Muscle of leg (tissue), 3 donors: ENCODE measurements at regions not wholly inside any gene's neighbourhood (a gene's known extent, or its start where the extent isn't known, plus 50 kb on each side); places are given as distances from the start of the nearest gene placed in this dataset.
"Not testable (repeated sequence)": the region's sequence is repeated elsewhere in the genome, so short reads cannot be mapped to it uniquely, and the experiment has no call there.

Source experiments
- DNase-seq: peaks from one replicate; pipeline ENCODE4 v3.0.0; 2013
- H3K27ac ChIP-seq: one replicate; pipeline ENCODE4 v1.5.1; 2013; ENCODE audit warnings: mild to moderate bottlenecking, low read length, control low read depth
- H3K27me3 ChIP-seq: one replicate; pipeline ENCODE4 v1.6.1; 2013; ENCODE audit warnings: low read length; ENCODE audit not compliant: control insufficient read depth, insufficient read depth
- H3K36me3 ChIP-seq: one replicate; pipeline ENCODE4 v1.6.1; 2013; ENCODE audit warnings: low read length; ENCODE audit not compliant: control insufficient read depth, insufficient read depth
- H3K4me1 ChIP-seq: one replicate; pipeline ENCODE4 v1.6.1; 2013; ENCODE audit warnings: low read length; ENCODE audit not compliant: control insufficient read depth, insufficient read depth
- H3K4me3 ChIP-seq: one replicate; pipeline ENCODE4 v1.5.1; 2013; ENCODE audit warnings: low read length, control low read depth
- H3K9me3 ChIP-seq: replicated peaks from 2 replicates; pipeline ENCODE4 v1.6.1; 2013; ENCODE audit warnings: low read depth, low read length; ENCODE audit not compliant: control insufficient read depth
- WGBS: methylation state at CpG from one replicate; pipeline ENCODE4 v1.1.5; 2013; ENCODE audit warnings: missing lambda C conversion rate; ENCODE audit not compliant: insufficient coverage; 5-methylcytosine and 5-hydroxymethylcytosine counted together

- Histone ChIP-seq H3K4me1 (no peaks in the 10 kb centered on the region), H3K27me3 (peaks cover 2% of the 10 kb centered on the region), H3K9me3 (no peaks in the 10 kb centered on the region), H3K36me3 (no peaks in the 10 kb centered on the region), H3K4me3 (no peak overlapping the region), H3K27ac (no peak overlapping the region)
- no CpG with 5 or more reads among the region's 2 CpGs for WGBS
- DNase-seq: no peak
These were observed 311.7 kb upstream of the HTR2C start for GRCh38 chrX:114272096-114272686.

GRCh38 chrX:114270371-114270770, 313.5 kb upstream of the HTR2C start:
- WGBS: 94% methylated on average over 20 of the region's 21 CpGs
- H3K9me3 ChIP-seq, DNase-seq, H3K36me3 ChIP-seq, H3K27me3 ChIP-seq, H3K27ac ChIP-seq, H3K4me3 ChIP-seq, H3K4me1 ChIP-seq: not testable (repeated sequence)

- peaks cover 2% of the 10 kb centered on the region for H3K27me3 ChIP-seq
- no peak overlapping the region for H3K4me3 ChIP-seq
- WGBS: 66% methylated on average over 2 of the region's 3 CpGs
- H3K36me3 ChIP-seq: no peaks in the 10 kb centered on the region
- DNase-seq: no peak
- H3K4me1 ChIP-seq: no peaks in the 10 kb centered on the region
- H3K9me3 ChIP-seq: no peaks in the 10 kb centered on the region
- no peak overlapping the region for H3K27ac ChIP-seq
These were observed 315.2 kb upstream of the HTR2C start for GRCh38 chrX:114268643-114269042.

GRCh38 chrX:114267142-114267541, 316.7 kb upstream of the HTR2C start:
- Histone ChIP-seq H3K27ac (no peak overlapping the region), H3K4me1 (no peaks in the 10 kb centered on the region), H3K27me3 (no peaks in the 10 kb centered on the region), H3K4me3 (no peak overlapping the region), H3K36me3 (no peaks in the 10 kb centered on the region), H3K9me3 (no peaks in the 10 kb centered on the region)
- WGBS: 77% methylated on average over 1 of the region's 5 CpGs
- peak; percentile 2 for DNase-seq

DNA sequence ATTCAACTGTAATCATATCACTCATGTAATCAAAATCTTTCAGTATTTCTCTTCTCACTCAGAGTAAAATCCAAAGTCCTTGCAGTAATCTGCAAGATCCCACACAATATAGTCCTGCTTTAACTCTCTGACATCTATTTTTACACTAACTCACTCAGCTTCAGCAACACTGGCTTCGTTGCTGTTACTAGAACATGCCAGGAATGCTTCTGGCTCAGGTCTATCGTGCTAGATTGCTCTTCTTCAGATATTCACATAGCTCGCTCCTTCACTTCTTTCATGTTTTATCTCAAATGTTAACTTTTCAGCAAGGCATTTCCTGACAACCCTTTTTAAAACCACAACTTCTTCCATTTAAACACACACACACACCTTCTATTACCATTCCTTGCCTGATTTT, 331.7 kb upstream of the HTR2C start:
- H3K4me1 ChIP-seq: no peaks in the 10 kb centered on the region
- no peaks in the 10 kb centered on the region for H3K36me3 ChIP-seq
- H3K9me3 ChIP-seq: no peaks in the 10 kb centered on the region
- peaks cover 5% of the 10 kb centered on the region for H3K27me3 ChIP-seq
- H3K27ac ChIP-seq: no peak overlapping the region
- no peak overlapping the region for H3K4me3 ChIP-seq
- 38% methylated on average over 2 of the region's 3 CpGs for WGBS
- no peak for DNase-seq

- Histone ChIP-seq H3K27me3 (peaks cover 5% of the 10 kb centered on the region), H3K36me3 (no peaks in the 10 kb centered on the region), H3K4me1 (no peaks in the 10 kb centered on the region), H3K9me3 (no peaks in the 10 kb centered on the region), H3K4me3 (no peak overlapping the region), H3K27ac (no peak overlapping the region)
- no peak for DNase-seq
- WGBS: no CpG with 5 or more reads among the region's 1 CpG
These were observed 332.3 kb upstream of the HTR2C start for GRCh38 chrX:114251575-114251974.

GRCh38 chrX:114221445-114221844, 362.4 kb upstream of the HTR2C start:
- Histone ChIP-seq H3K9me3 (no peaks in the 10 kb centered on the region), H3K27ac (no peak overlapping the region), H3K36me3 (no peaks in the 10 kb centered on the region), H3K4me3 (no peak overlapping the region), H3K4me1 (no peaks in the 10 kb centered on the region), H3K27me3 (peaks cover 2% of the 10 kb centered on the region)
- DNase-seq: no peak
- no CpG with 5 or more reads among the region's 2 CpGs for WGBS

GRCh38 chrX:114210879-114211278, 373.0 kb upstream of the HTR2C start:
- no peak overlapping the region for H3K4me3 ChIP-seq
- no peaks in the 10 kb centered on the region for H3K9me3 ChIP-seq
- no peaks in the 10 kb centered on the region for H3K4me1 ChIP-seq
- H3K36me3 ChIP-seq: no peaks in the 10 kb centered on the region
- H3K27ac ChIP-seq: no peak overlapping the region
- no CpG with 5 or more reads among the region's 3 CpGs for WGBS
- peaks cover 5% of the 10 kb centered on the region for H3K27me3 ChIP-seq
- DNase-seq: no peak

- Histone ChIP-seq H3K27me3 (peaks cover 2% of the 10 kb centered on the region), H3K9me3 (peaks cover under 1% of the 10 kb centered on the region), H3K4me3 (no peak overlapping the region), H3K27ac (no peak overlapping the region), H3K36me3 (no peaks in the 10 kb centered on the region), H3K4me1 (no peaks in the 10 kb centered on the region)
- 42% methylated on average over 2 of the region's 4 CpGs for WGBS
- no peak for DNase-seq
These were observed 382.3 kb upstream of the HTR2C start for GRCh38 chrX:114201622-114202021.

DNA sequence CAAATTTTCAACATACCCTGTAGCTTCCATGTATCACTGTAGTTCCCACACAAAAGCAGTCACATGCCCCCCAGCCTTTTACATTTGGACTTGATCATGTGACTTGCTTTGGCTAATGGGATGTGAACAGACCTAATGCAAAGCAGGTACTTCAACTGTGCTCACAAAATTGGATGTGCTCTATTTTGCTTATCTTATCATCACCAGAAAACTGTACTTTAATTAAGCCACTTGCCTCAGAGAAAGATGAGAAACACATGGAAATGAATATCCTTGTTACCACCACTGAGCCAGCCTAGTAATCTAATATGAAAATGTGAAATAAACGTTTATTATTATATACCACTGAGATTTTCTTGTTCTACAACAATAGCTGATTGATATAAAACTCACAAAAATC, 402.7 kb upstream of the HTR2C start:
- Histone ChIP-seq H3K9me3 (no peaks in the 10 kb centered on the region), H3K27me3 (peaks cover 7% of the 10 kb centered on the region)

DNA sequence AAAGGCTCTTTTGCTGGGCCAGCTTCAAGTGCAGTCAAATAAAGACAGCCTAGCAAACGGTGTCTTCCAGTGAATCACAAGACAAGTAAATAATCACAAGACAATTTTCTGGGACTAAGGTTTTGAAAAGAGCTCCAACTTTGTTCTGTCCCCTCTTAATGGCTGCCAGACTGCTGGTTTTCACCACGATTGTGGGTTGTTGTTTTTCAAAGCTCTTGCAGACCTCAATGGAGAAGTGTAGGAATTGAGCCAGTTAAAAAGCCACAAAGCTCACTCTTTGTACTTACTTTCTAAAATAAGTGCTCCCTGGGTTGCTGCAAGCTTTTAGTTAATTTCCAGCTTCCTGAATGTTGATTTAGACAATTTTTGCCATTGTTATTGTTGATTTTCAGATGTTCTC, 405.8 kb upstream of the HTR2C start:
- H3K4me1 ChIP-seq: no peaks in the 10 kb centered on the region
- H3K27ac ChIP-seq: no peak overlapping the region

More for the DNA sequence above, 402.7 kb upstream of the HTR2C start:
- no peak for DNase-seq
- H3K27ac ChIP-seq: no peak overlapping the region
- no peak overlapping the region for H3K4me3 ChIP-seq
- no peaks in the 10 kb centered on the region for H3K4me1 ChIP-seq
- H3K36me3 ChIP-seq: no peaks in the 10 kb centered on the region
- WGBS: no CpG with 5 or more reads among the region's 1 CpG

More for the DNA sequence above, 405.8 kb upstream of the HTR2C start:
- no peaks in the 10 kb centered on the region for H3K9me3 ChIP-seq
- H3K36me3 ChIP-seq: no peaks in the 10 kb centered on the region
- H3K27me3 ChIP-seq: peaks cover 6% of the 10 kb centered on the region
- no peak overlapping the region for H3K4me3 ChIP-seq
- WGBS: no CpG with 5 or more reads among the region's 2 CpGs
- DNase-seq: no peak
